ENCODE measurements at regions not wholly inside any gene's neighbourhood (a gene's known extent, or its start where the extent isn't known, plus 50 kb on each side); places are given as distances from the start of the nearest gene placed in this dataset.

DNA sequence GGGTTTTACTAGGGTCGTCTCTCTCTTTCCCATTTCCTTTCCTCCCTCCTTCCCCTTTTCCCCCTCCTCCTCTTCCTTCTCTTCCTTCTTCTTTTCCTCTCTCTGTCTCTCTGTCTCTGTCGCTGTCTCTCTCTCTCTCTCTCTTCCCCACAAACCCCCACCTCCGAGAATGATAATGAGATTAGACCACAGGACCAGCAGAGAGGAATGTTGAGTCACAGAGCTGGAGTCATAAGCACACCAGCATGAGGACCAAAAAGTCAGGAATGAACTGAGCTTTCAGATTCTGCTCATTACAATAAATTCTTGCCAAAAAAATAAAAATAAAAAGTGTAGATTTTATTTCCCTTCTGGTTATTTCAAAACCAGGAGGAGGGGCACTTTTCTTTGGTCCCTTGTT, 377.4 kb downstream of the LTN1 start:
- H3K27ac ChIP-seq, result no peak overlapping the region
- H3K4me3 ChIP-seq, result no peak overlapping the region
- TF ChIP-seq POLR2AphosphoS5 (IDR thresholded peaks at IDR 0.05) (no peak), POLR2A (IDR thresholded peaks at IDR 0.05) (no peak), EP300 (IDR thresholded peaks at IDR 0.05; ENCODE audit: low read depth) (no peak)
- TF ChIP-seq, protein P1, sequence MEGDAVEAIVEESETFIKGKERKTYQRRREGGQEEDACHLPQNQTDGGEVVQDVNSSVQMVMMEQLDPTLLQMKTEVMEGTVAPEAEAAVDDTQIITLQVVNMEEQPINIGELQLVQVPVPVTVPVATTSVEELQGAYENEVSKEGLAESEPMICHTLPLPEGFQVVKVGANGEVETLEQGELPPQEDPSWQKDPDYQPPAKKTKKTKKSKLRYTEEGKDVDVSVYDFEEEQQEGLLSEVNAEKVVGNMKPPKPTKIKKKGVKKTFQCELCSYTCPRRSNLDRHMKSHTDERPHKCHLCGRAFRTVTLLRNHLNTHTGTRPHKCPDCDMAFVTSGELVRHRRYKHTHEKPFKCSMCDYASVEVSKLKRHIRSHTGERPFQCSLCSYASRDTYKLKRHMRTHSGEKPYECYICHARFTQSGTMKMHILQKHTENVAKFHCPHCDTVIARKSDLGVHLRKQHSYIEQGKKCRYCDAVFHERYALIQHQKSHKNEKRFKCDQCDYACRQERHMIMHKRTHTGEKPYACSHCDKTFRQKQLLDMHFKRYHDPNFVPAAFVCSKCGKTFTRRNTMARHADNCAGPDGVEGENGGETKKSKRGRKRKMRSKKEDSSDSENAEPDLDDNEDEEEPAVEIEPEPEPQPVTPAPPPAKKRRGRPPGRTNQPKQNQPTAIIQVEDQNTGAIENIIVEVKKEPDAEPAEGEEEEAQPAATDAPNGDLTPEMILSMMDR (IDR thresholded peaks at IDR 0.05), result no peak
- intact Hi-C loops (cut with DNase I; ENCODE audit: low total_unique reads) (no loop called here), in situ Hi-C loops (cut with MboI; ENCODE audit: low pct_ligation_motif_present in 1 of 4, low pct_unique_long_range_greater_than_20kb in 1 of 4, low sequenced_read_pairs in 3 of 4) (no loop called here)
- no peaks in the 10 kb centered on the region for H3K4me1 ChIP-seq
- no peak for DNase-seq
- no peaks in the 10 kb centered on the region for H3K9me3 ChIP-seq
- no peaks in the 10 kb centered on the region for H3K27me3 ChIP-seq
- WGBS, 2 donors (ENCODE audit: low coverage in 1 of 2), result 81 to 89% methylated on average over 3 of the region's 3 CpGs
- H3K36me3 ChIP-seq, result no peaks in the 10 kb centered on the region

DNA sequence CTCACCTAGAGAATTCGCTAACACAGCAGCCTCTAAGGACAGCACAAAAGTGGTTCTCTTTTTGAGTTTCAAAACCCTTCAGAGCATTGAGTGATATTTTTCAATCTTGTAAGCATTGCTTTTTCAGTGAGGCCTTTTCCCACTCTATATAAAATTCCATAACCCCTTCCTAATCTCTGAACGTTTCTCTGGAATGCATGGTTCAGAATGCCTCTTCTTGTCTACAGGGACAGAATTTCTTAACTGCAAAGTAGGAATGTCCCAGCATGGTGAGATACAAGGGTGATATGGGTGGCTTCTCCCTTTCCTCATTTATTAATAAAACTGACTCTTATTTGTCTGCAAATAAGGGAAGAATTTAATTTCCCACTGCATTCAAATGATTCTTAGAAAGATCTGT, 377.9 kb downstream of the LTN1 start:
- 75% methylated on average over 2 of the region's 2 CpGs for WGBS, 2 donors (ENCODE audit: low coverage in 1 of 2)
- Histone ChIP-seq H3K27ac (no peak overlapping the region), H3K36me3 (no peaks in the 10 kb centered on the region), H3K9me3 (no peaks in the 10 kb centered on the region), H3K27me3 (no peaks in the 10 kb centered on the region), H3K4me3 (no peak overlapping the region), H3K4me1 (no peaks in the 10 kb centered on the region)
- no peak for DNase-seq
- no peak for TF ChIP-seq POLR2A (IDR thresholded peaks at IDR 0.05)
- no peak for TF ChIP-seq EP300 (IDR thresholded peaks at IDR 0.05; ENCODE audit: low read depth)
- TF ChIP-seq POLR2AphosphoS5 (IDR thresholded peaks at IDR 0.05), result no peak
- TF ChIP-seq, protein P1 (IDR thresholded peaks at IDR 0.05), result no peak
- intact Hi-C loops (cut with DNase I; ENCODE audit: low total_unique reads), result no loop called here
- in situ Hi-C loops (cut with MboI; ENCODE audit: low pct_ligation_motif_present in 1 of 4, low pct_unique_long_range_greater_than_20kb in 1 of 4, low sequenced_read_pairs in 3 of 4), result no loop called here

DNA sequence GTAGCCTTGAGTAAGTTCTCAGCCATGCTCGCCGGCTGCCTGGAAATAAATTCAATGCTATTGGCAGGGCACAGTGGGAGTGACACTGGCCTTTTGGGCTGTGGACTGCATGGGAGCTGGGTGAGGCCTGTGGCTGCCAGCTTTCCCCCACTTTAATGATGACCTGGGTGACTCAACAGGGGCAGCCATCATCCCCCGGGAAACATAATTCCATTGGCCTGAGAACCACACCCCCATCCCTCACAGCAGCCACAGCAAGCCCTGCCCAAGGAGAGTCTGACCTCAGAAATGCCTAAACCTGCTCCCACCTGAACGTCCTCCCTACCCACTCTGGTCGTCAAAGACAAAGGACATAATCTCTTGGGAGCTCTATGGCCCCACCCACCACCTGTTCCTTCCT, 384.0 kb downstream of the LTN1 start:
- 83% methylated on average over 5 of the region's 5 CpGs; no CpG with 5 or more reads in 1 of the 2 donors for WGBS, 2 donors (ENCODE audit: low coverage in 1 of 2)
- intact Hi-C loops (cut with DNase I; ENCODE audit: low total_unique reads) (no loop called here), in situ Hi-C loops (cut with MboI; ENCODE audit: low pct_ligation_motif_present in 1 of 4, low pct_unique_long_range_greater_than_20kb in 1 of 4, low sequenced_read_pairs in 3 of 4) (no loop called here)
- H3K9me3 ChIP-seq, result no peaks in the 10 kb centered on the region
- H3K27me3 ChIP-seq, result no peaks in the 10 kb centered on the region
- H3K36me3 ChIP-seq, result no peaks in the 10 kb centered on the region
- no peak overlapping the region for H3K4me3 ChIP-seq
- TF ChIP-seq EP300 (IDR thresholded peaks at IDR 0.05; ENCODE audit: low read depth) (no peak), POLR2A (IDR thresholded peaks at IDR 0.05) (no peak), POLR2AphosphoS5 (IDR thresholded peaks at IDR 0.05) (no peak)
- TF ChIP-seq, protein P1 (IDR thresholded peaks at IDR 0.05), result no peak
- no peak overlapping the region for H3K27ac ChIP-seq
- DNase-seq, result no peak
- H3K4me1 ChIP-seq, result no peaks in the 10 kb centered on the region

DNA sequence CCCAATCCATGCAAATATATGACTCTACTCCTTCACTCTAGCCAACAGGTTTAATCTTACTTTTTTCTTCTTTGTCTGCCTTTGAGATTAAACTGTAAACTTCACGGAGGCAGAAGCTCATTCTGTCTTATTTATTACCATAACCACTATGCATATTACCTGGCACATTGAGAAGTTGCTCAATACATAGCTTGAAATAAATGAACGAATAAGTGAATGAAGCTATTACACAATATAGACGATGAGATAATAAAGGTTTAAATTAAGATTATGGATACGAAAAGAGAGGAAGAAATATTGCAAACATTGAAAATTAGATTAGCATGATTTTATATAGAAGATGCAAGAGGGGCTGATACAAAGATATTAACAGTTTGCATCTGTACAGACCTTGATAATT, 385.1 kb downstream of the LTN1 start:
- intact Hi-C loops (cut with DNase I; ENCODE audit: low total_unique reads), result no loop called here

More for the DNA sequence above, 385.1 kb downstream of the LTN1 start:
- H3K4me3 ChIP-seq, result no peak overlapping the region
- in situ Hi-C loops (cut with MboI; ENCODE audit: low pct_ligation_motif_present in 1 of 4, low pct_unique_long_range_greater_than_20kb in 1 of 4, low sequenced_read_pairs in 3 of 4), result no loop called here
- DNase-seq, result no peak
- no peak for TF ChIP-seq POLR2AphosphoS5 (IDR thresholded peaks at IDR 0.05)
- TF ChIP-seq POLR2A (IDR thresholded peaks at IDR 0.05), result no peak
- TF ChIP-seq, protein P1 (IDR thresholded peaks at IDR 0.05), result no peak
- no peak for TF ChIP-seq EP300 (IDR thresholded peaks at IDR 0.05; ENCODE audit: low read depth)
- no peaks in the 10 kb centered on the region for H3K36me3 ChIP-seq
- H3K27ac ChIP-seq, result no peak overlapping the region
- H3K9me3 ChIP-seq, result no peaks in the 10 kb centered on the region
- no peaks in the 10 kb centered on the region for H3K4me1 ChIP-seq
- WGBS, 2 donors (ENCODE audit: low coverage in 1 of 2), result 67 to 88% methylated on average over 4 of the region's 4 CpGs
- H3K27me3 ChIP-seq, result no peaks in the 10 kb centered on the region

Measured in transverse colon (tissue), 4 donors.